ENCODE measurements at regions not wholly inside any gene's neighbourhood (a gene's known extent, or its start where the extent isn't known, plus 50 kb on each side); places are given as distances from the start of the nearest gene placed in this dataset.
"Not testable (repeated sequence)": the region's sequence is repeated elsewhere in the genome, so short reads cannot be mapped to it uniquely, and the experiment has no call there.

GRCh38 chr3:80978216-80978969 is 783.1 kb downstream of the GBE1 start:
- DNase-seq (ENCODE audit: low spot score) = no peak

GRCh38 chr3:80970292-80970691 is 791.2 kb downstream of the GBE1 start:
- no peak for DNase-seq (ENCODE audit: low spot score)

GRCh38 chr3:80929576-80929975 is 831.9 kb downstream of the GBE1 start:
- no peak for DNase-seq (ENCODE audit: low spot score)

GRCh38 chr3:80914854-80915253 is 846.6 kb downstream of the GBE1 start:
- no peak for DNase-seq (ENCODE audit: low spot score)

- no peak for DNase-seq (ENCODE audit: low spot score)
Observed at GRCh38 chr3:80898211-80898610, 863.2 kb downstream of the GBE1 start.

- not testable (repeated sequence) for DNase-seq (ENCODE audit: low spot score)
Observed at GRCh38 chr3:80897005-80897404, 864.4 kb downstream of the GBE1 start.

- DNase-seq (ENCODE audit: low spot score) = no peak
Observed at GRCh38 chr3:80890571-80890970, 870.9 kb downstream of the GBE1 start.

- no peak for DNase-seq (ENCODE audit: low spot score)
Observed at GRCh38 chr3:80889535-80889934, 871.9 kb downstream of the GBE1 start.

- no peak for DNase-seq (ENCODE audit: low spot score)
Observed at GRCh38 chr3:80870476-80871041, 890.9 kb downstream of the GBE1 start.

GRCh38 chr3:80855482-80855881 is 906.0 kb downstream of the GBE1 start:
- DNase-seq (ENCODE audit: low spot score) = no peak

GRCh38 chr3:80836395-80836794 is 925.0 kb downstream of the GBE1 start:
- no peak for DNase-seq (ENCODE audit: low spot score)

GRCh38 chr3:80807577-80807976 is 953.9 kb downstream of the GBE1 start:
- DNase-seq (ENCODE audit: low spot score) = no peak

- no peak for DNase-seq (ENCODE audit: low spot score)
Observed at GRCh38 chr3:80806673-80807072, 954.8 kb downstream of the GBE1 start.

- DNase-seq (ENCODE audit: low spot score) = no peak
Observed at GRCh38 chr3:80788914-80789313, 972.5 kb downstream of the GBE1 start.

GRCh38 chr3:80785875-80786274 is 975.6 kb downstream of the GBE1 start:
- no peak for DNase-seq (ENCODE audit: low spot score)

- no peak for DNase-seq (ENCODE audit: low spot score)
Observed at GRCh38 chr3:80785475-80785874, 976.0 kb downstream of the GBE1 start.

GRCh38 chr3:80771085-80771484 is 990.4 kb downstream of the GBE1 start:
- DNase-seq (ENCODE audit: low spot score) = no peak

GRCh38 chr3:80770106-80771074 is 991.1 kb downstream of the GBE1 start:
- DNase-seq (ENCODE audit: low spot score) = no peak

GRCh38 chr3:80769683-80770082 is 991.8 kb downstream of the GBE1 start:
- no peak for DNase-seq (ENCODE audit: low spot score)

GRCh38 chr3:80767604-80768003 is 993.8 kb downstream of the GBE1 start:
- DNase-seq (ENCODE audit: low spot score) = no peak

GRCh38 chr3:80754969-80755368 is 987.2 kb upstream of the ROBO1 start:
- DNase-seq (ENCODE audit: low spot score) = no peak

- no peak for DNase-seq (ENCODE audit: low spot score)
Observed at GRCh38 chr3:80753021-80753420, 985.2 kb upstream of the ROBO1 start.

- no peak for DNase-seq (ENCODE audit: low spot score)
Observed at GRCh38 chr3:80750637-80751036, 982.8 kb upstream of the ROBO1 start.

Measured in A172 (cell line).